T-helper 9 cell (primary cell): ENCODE measurements at regions not wholly inside any gene's neighbourhood (a gene's known extent, or its start where the extent isn't known, plus 50 kb on each side); places are given as distances from the start of the nearest gene placed in this dataset.
"Not testable (repeated sequence)": the region's sequence is repeated elsewhere in the genome, so short reads cannot be mapped to it uniquely, and the experiment has no call there.

Experiments used
- DNase-seq: peaks from one replicate; pipeline ENCODE4 v3.0.0-alpha.2; 2020

- no peak for DNase-seq
Measured at GRCh38 chr3:104437131-104437750, 929.5 kb upstream of the ALCAM start.

GRCh38 chr3:104437891-104438290, 928.8 kb upstream of the ALCAM start:
- no peak for DNase-seq

- DNase-seq: no peak
Measured at GRCh38 chr3:104438706-104439105, 928.0 kb upstream of the ALCAM start.

GRCh38 chr3:104445252-104445919, 921.3 kb upstream of the ALCAM start:
- DNase-seq: not testable (repeated sequence)

GRCh38 chr3:104447681-104448080, 919.0 kb upstream of the ALCAM start:
- no peak for DNase-seq

- no peak for DNase-seq
Measured at GRCh38 chr3:104452697-104453096, 914.0 kb upstream of the ALCAM start.

GRCh38 chr3:104458657-104459056, 908.1 kb upstream of the ALCAM start:
- no peak for DNase-seq

- no peak for DNase-seq
Measured at GRCh38 chr3:104460477-104461406, 906.0 kb upstream of the ALCAM start.

- DNase-seq: no peak
Measured at GRCh38 chr3:104461431-104461830, 905.3 kb upstream of the ALCAM start.

GRCh38 chr3:104472221-104472620, 894.5 kb upstream of the ALCAM start:
- no peak for DNase-seq

GRCh38 chr3:104474011-104474410, 892.7 kb upstream of the ALCAM start:
- no peak for DNase-seq

- DNase-seq: no peak
Measured at GRCh38 chr3:104503022-104503421, 863.7 kb upstream of the ALCAM start.

GRCh38 chr3:104510131-104510849, 856.4 kb upstream of the ALCAM start:
- no peak for DNase-seq

GRCh38 chr3:104514371-104514770, 852.3 kb upstream of the ALCAM start:
- DNase-seq: no peak

- no peak for DNase-seq
Measured at GRCh38 chr3:104514776-104515175, 851.9 kb upstream of the ALCAM start.

- DNase-seq: no peak
Measured at GRCh38 chr3:104519068-104519467, 847.6 kb upstream of the ALCAM start.

- DNase-seq: no peak
Measured at GRCh38 chr3:104519468-104520227, 847.1 kb upstream of the ALCAM start.

- no peak for DNase-seq
Measured at GRCh38 chr3:104520228-104520655, 846.5 kb upstream of the ALCAM start.

- no peak for DNase-seq
Measured at GRCh38 chr3:104521606-104522336, 844.9 kb upstream of the ALCAM start.

- DNase-seq: no peak
Measured at GRCh38 chr3:104523136-104523535, 843.6 kb upstream of the ALCAM start.

- no peak for DNase-seq
Measured at GRCh38 chr3:104526901-104527401, 839.8 kb upstream of the ALCAM start.
